Left ventricle myocardium inferior (tissue), 1 donor: ENCODE measurements at regions not wholly inside any gene's neighbourhood (a gene's known extent, or its start where the extent isn't known, plus 50 kb on each side); places are given as distances from the start of the nearest gene placed in this dataset.

Experiments
- DNase-seq: peaks from one replicate; pipeline ENCODE4 v3.0.0-alpha.2; 2020
- H3K27ac ChIP-seq: fragments of 200-600 bp; replicated peaks from 2 replicates; pipeline ENCODE4 v1.8.0; 2021
- H3K27me3 ChIP-seq: fragments of 200-600 bp; 2 replicates; pipeline ENCODE4 v1.8.0; 2021; ENCODE audit warnings: low read depth
- H3K36me3 ChIP-seq: fragments of 200-600 bp; 2 replicates; pipeline ENCODE4 v1.8.0; 2021
- H3K4me1 ChIP-seq: fragments of 200-600 bp; 2 replicates; pipeline ENCODE4 v1.8.0; 2021
- H3K4me3 ChIP-seq: fragments of 200-600 bp; 2 replicates; pipeline ENCODE4 v1.8.0; 2021; ENCODE audit warnings: mild to moderate bottlenecking, moderate library complexity
- H3K9me3 ChIP-seq: fragments of 200-600 bp; replicated peaks from 2 replicates; pipeline ENCODE4 v1.8.0; 2021
- intact Hi-C: fragments of 100-400 bp; cut with micrococcal nuclease; formaldehyde crosslinking; loops from one replicate; pipeline ENCODE4 v1.11.0; 2022
- TF ChIP-seq, protein P1 (sequence below): fragments of 200-600 bp; IDR thresholded peaks from 2 replicates; pipeline ENCODE4 v1.8.0; 2021; ENCODE audit warnings: antibody characterized with exemption, mild to moderate bottlenecking, borderline replicate concordance
- donor health status: DM: no; HTN: yes; CAD: no; lungs with severe emphysema.

DNA sequence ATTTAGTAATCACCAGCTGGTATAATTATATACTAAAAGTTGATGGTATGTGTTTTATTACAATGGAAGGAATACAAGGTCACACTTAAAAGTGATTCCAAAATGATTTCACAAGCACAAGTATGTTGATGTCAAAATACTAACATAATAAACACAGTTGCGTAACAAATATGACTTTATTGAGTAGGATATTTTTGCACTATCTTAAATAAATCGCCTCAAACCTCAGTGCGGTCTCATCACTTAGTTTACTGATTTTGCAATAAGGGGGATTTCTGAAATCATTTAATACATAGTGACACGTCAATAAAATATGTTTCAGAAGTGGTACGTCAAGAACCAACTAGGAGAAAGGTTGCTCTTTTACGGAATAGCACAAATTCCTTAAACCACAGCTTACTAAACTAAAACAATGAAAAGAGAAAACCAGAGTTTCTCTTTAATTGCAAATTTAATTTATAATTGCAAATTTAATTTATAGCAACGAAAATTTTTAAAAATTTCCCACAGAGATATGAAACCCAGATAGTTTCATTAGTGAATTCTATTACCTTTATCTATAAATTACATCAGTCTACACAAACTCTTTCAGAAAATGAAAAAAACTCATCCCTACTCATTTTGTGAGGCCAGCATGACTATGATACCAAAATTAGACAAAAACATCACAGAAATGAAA is 304.0 kb upstream of the REG3G start:
- H3K9me3 ChIP-seq, result no peaks in the 10 kb centered on the region
- H3K36me3 ChIP-seq, result no peaks in the 10 kb centered on the region
- H3K4me3 ChIP-seq, result no peak overlapping the region
- H3K27me3 ChIP-seq, result no peaks in the 10 kb centered on the region
- TF ChIP-seq, protein P1, sequence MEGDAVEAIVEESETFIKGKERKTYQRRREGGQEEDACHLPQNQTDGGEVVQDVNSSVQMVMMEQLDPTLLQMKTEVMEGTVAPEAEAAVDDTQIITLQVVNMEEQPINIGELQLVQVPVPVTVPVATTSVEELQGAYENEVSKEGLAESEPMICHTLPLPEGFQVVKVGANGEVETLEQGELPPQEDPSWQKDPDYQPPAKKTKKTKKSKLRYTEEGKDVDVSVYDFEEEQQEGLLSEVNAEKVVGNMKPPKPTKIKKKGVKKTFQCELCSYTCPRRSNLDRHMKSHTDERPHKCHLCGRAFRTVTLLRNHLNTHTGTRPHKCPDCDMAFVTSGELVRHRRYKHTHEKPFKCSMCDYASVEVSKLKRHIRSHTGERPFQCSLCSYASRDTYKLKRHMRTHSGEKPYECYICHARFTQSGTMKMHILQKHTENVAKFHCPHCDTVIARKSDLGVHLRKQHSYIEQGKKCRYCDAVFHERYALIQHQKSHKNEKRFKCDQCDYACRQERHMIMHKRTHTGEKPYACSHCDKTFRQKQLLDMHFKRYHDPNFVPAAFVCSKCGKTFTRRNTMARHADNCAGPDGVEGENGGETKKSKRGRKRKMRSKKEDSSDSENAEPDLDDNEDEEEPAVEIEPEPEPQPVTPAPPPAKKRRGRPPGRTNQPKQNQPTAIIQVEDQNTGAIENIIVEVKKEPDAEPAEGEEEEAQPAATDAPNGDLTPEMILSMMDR, result no peak
- no peak overlapping the region for H3K27ac ChIP-seq
- no peak for DNase-seq
- intact Hi-C loops, result no loop called here
- no peaks in the 10 kb centered on the region for H3K4me1 ChIP-seq

DNA sequence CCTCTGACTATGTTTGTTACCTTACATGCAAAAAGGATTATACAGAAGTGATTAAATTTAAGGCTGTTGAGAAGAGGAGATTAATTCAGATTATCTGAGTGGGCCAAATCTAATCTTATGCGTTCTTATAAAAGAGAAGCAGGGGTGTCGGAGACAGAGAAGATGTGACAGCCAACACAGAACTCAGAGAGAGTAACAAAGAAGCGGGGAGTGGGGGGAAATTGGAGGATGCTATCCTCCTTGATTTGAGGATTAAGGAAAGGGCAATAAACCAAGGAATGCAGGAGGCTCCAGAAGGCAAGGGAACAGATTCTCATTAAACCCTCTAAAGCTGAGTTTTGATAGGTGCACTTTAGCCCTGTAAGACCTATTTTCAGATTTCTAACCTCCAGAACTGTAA is 291.3 kb upstream of the REG3G start:
- no peaks in the 10 kb centered on the region for H3K4me1 ChIP-seq
- H3K27me3 ChIP-seq, result no peaks in the 10 kb centered on the region
- intact Hi-C loops, result no loop called here
- H3K27ac ChIP-seq, result no peak overlapping the region
- no peak for DNase-seq
- TF ChIP-seq, protein P1, result no peak
- no peaks in the 10 kb centered on the region for H3K36me3 ChIP-seq
- H3K9me3 ChIP-seq, result peaks cover 7% of the 10 kb centered on the region
- H3K4me3 ChIP-seq, result no peak overlapping the region

DNA sequence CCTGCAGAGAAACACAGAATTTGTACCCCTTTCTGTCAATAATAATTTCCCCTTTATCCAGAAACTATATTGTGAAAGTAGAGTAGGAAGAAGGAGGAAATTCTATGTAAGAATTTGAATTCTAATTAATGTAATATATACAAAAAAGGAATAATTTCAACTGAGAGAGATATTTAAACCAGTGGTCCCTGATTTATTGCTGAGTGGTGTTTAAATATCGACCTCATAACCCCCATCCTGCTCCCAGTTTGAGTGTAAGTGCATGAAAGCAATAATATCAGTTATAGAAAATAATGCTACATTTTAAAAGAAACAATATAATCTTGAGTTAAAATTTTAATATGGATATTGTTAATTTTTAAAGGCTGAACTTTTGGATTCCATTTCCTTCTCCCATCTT is 286.2 kb upstream of the REG3G start:
- Histone ChIP-seq H3K27ac (no peak overlapping the region), H3K4me3 (no peak overlapping the region), H3K36me3 (no peaks in the 10 kb centered on the region), H3K27me3 (no peaks in the 10 kb centered on the region), H3K9me3 (peaks cover 7% of the 10 kb centered on the region), H3K4me1 (no peaks in the 10 kb centered on the region)
- TF ChIP-seq, protein P1, result no peak
- no peak for DNase-seq
- intact Hi-C loops, result no loop called here

DNA sequence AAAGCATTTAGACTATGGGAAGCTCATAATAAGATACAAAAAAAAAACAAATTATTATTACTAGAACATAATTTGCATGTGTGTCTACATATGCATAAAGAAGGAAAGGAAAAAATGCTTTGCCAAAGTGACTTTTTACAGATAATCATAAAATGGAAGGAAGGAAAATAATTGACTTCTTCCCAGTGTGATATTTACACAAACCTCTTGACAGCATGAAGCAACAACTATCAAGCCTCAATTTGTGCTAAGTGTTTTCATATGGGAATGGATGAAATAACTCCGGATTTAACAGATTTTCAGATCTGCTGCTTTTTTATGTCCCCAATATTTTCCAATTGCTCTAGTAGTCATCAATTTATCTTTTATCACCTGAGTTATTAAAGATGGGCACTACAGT is 275.9 kb upstream of the REG3G start:
- intact Hi-C loops, result no loop called here

DNA sequence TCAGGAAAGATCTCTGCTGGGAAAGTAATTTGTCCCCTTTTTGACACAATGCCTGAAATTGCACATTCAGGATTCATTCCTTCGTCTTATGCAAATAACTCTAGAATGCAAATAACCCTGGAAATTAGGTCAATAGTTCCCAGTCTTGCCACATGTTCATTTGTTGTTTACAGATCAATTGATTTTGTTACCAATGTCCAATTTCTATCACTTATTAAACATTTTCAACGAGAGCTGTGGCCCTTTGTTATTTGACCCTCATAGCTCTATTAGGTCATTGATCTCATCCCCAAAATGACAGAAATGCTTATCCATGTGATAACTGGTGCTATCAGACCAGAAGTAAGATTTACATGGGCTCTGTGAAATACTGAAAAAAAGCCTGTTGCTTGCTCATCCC is 275.3 kb upstream of the REG3G start:
- DNase-seq, result no peak
- TF ChIP-seq, protein P1, result no peak
- Histone ChIP-seq H3K4me1 (no peaks in the 10 kb centered on the region), H3K4me3 (no peak overlapping the region), H3K36me3 (no peaks in the 10 kb centered on the region), H3K27me3 (no peaks in the 10 kb centered on the region), H3K27ac (no peak overlapping the region), H3K9me3 (no peaks in the 10 kb centered on the region)
- intact Hi-C loops, result no loop called here

More for the DNA sequence above, 275.9 kb upstream of the REG3G start:
- TF ChIP-seq, protein P1, result no peak
- Histone ChIP-seq H3K9me3 (no peaks in the 10 kb centered on the region), H3K27ac (no peak overlapping the region), H3K4me1 (no peaks in the 10 kb centered on the region), H3K27me3 (no peaks in the 10 kb centered on the region), H3K36me3 (no peaks in the 10 kb centered on the region), H3K4me3 (no peak overlapping the region)
- DNase-seq, result no peak
